OCI-LY7 (cell line): ENCODE measurements at regions not wholly inside any gene's neighbourhood (a gene's known extent, or its start where the extent isn't known, plus 50 kb on each side); places are given as distances from the start of the nearest gene placed in this dataset.

Source experiments
- BruUV-seq: library from RNA; stranded (reverse); fragments of 400-500 nt; replicated peaks from 2 replicates; lab custom pipeline; 2021; lab: Mats Ljungman, UMichigan
- CTCF ChIA-PET: fragments of 300-600 bp; sonication (Branson Sonifier 250); formaldehyde crosslinking; loops from one replicate; lab custom pipeline; 2022; ENCODE audit warnings: antibody characterized with exemption; ENCODE audit not compliant: unreplicated experiment; lab: Charles Lee
- POLR2A ChIA-PET: fragments of 300-600 bp; sonication (Branson Sonifier 250); formaldehyde crosslinking; loops from one replicate; lab custom pipeline; 2022; ENCODE audit warnings: antibody characterized with exemption; lab: Charles Lee
- DNase-seq: peaks from one replicate; pipeline ENCODE4 v3.0.0-alpha.2; 2015; ENCODE audit warnings: low spot score
- H2AFZ ChIP-seq: fragments of 200-600 bp; sonication (generic), shearing (Covaris generic); 2 replicates; pipeline ENCODE4 v1.6.1; 2014; ENCODE audit warnings: mild to moderate bottlenecking, antibody characterized with exemption, low read length, moderate library complexity
- H3K27ac ChIP-seq: fragments of 200-600 bp; sonication (generic); 2 replicates; pipeline ENCODE4 v1.5.1; 2014; ENCODE audit warnings: mixed run types, low read depth, mild to moderate bottlenecking, moderate library complexity, low read length, inconsistent platforms; ENCODE audit not compliant: poor library complexity, severe bottlenecking
- H3K36me3 ChIP-seq: fragments of 200-600 bp; sonication (generic); 2 replicates; pipeline ENCODE4 v1.6.1; 2014; ENCODE audit warnings: mild to moderate bottlenecking, antibody characterized with exemption, low read length, moderate library complexity, mixed read lengths; ENCODE audit not compliant: insufficient read depth
- H3K4me1 ChIP-seq: fragments of 200-600 bp; sonication (generic); 2 replicates; pipeline ENCODE4 v1.5.1; 2014; ENCODE audit warnings: mild to moderate bottlenecking, low read length; ENCODE audit not compliant: insufficient read depth, poor library complexity, severe bottlenecking
- H3K4me2 ChIP-seq: fragments of 200-600 bp; sonication (generic); 2 replicates; pipeline ENCODE4 v1.6.1; 2014; ENCODE audit warnings: mild to moderate bottlenecking, low read length
- H3K4me3 ChIP-seq: fragments of 200-600 bp; sonication (generic); 2 replicates; pipeline ENCODE4 v1.5.1; 2014; ENCODE audit warnings: mild to moderate bottlenecking, low read depth, low read length; ENCODE audit not compliant: poor library complexity, severe bottlenecking
- H3K79me2 ChIP-seq: fragments of 200-600 bp; sonication (generic); 2 replicates; pipeline ENCODE4 v1.6.1; 2016; ENCODE audit warnings: low read depth, mild to moderate bottlenecking, low read length, moderate library complexity, mixed read lengths; ENCODE audit not compliant: insufficient read depth
- H3K9me2 ChIP-seq: fragments of 200-600 bp; sonication (generic); 2 replicates; pipeline ENCODE4 v1.6.1; 2016; ENCODE audit warnings: mild to moderate bottlenecking, low read length, mixed read lengths; ENCODE audit not compliant: insufficient read depth
- H3K9me3 ChIP-seq: fragments of 200-600 bp; sonication (generic); 2 replicates; pipeline ENCODE4 v1.6.1; 2014; ENCODE audit warnings: mild to moderate bottlenecking, mixed run types, low read length, mixed read lengths
- H4K20me1 ChIP-seq: fragments of 200-600 bp; sonication (generic); 2 replicates; pipeline ENCODE4 v1.6.1; 2014; ENCODE audit warnings: mild to moderate bottlenecking, antibody characterized with exemption, low read length, moderate library complexity, mixed read lengths; ENCODE audit not compliant: insufficient read depth
- EZH2phosphoT487 ChIP-seq: fragments of 200-600 bp; sonication (generic); IDR thresholded peaks from 2 replicates; pipeline ENCODE4 v1.6.1; 2018; ENCODE audit warnings: low read depth, borderline replicate concordance, mild to moderate bottlenecking, mixed run types, antibody characterized with exemption, low read length, moderate library complexity, mixed read lengths
- intact Hi-C: fragments of 100-400 bp; cut with micrococcal nuclease; formaldehyde crosslinking; loops from one replicate; pipeline ENCODE4 v1.10.0; 2022; ENCODE audit not compliant: unreplicated experiment
- TF ChIP-seq, protein P1 (sequence below): fragments of 200-600 bp; sonication (generic); conservative IDR thresholded peaks from 2 replicates; pipeline ENCODE4 v1.5.1; 2014; ENCODE audit warnings: mild to moderate bottlenecking, antibody characterized with exemption, low read length, moderate library complexity, mixed read lengths

GRCh38 chr5:149434162-149435014 lies 55.3 kb upstream of the IL17B start:
- peak; percentile 63 for DNase-seq
- POLR2A ChIA-PET, result interaction anchor here (1.7 kb wide), 1 partner anchor 40 kb away, joined by 6 read pairs; no protein-coding TSS in a partner anchor
- Histone ChIP-seq H2AFZ (no peak overlapping the region), H3K9me2 (no peaks in the 10 kb centered on the region), H3K27ac (no peak overlapping the region), H3K79me2 (no peaks in the 10 kb centered on the region), H3K36me3 (no peaks in the 10 kb centered on the region), H3K9me3 (no peaks in the 10 kb centered on the region), H4K20me1 (no peaks in the 10 kb centered on the region), H3K4me2 (no peak overlapping the region), H3K4me1 (peaks cover 26% of the 10 kb centered on the region), H3K4me3 (no peak overlapping the region)
- TF ChIP-seq, protein P1, sequence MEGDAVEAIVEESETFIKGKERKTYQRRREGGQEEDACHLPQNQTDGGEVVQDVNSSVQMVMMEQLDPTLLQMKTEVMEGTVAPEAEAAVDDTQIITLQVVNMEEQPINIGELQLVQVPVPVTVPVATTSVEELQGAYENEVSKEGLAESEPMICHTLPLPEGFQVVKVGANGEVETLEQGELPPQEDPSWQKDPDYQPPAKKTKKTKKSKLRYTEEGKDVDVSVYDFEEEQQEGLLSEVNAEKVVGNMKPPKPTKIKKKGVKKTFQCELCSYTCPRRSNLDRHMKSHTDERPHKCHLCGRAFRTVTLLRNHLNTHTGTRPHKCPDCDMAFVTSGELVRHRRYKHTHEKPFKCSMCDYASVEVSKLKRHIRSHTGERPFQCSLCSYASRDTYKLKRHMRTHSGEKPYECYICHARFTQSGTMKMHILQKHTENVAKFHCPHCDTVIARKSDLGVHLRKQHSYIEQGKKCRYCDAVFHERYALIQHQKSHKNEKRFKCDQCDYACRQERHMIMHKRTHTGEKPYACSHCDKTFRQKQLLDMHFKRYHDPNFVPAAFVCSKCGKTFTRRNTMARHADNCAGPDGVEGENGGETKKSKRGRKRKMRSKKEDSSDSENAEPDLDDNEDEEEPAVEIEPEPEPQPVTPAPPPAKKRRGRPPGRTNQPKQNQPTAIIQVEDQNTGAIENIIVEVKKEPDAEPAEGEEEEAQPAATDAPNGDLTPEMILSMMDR, result peak; percentile 91
- TF ChIP-seq EZH2phosphoT487, result no peak
- BruUV-seq, result no TSS peak
- intact Hi-C loops, result loop anchor here (2.0 kb wide), 3 partner anchors 52 to 130 kb away; no protein-coding TSS in a partner anchor
- CTCF ChIA-PET, result interaction anchor here (0.5 to 1.3 kb wide), 2 partner anchors 12 kb away, joined by 3 to 4 read pairs; no protein-coding TSS in a partner anchor

- H3K9me3 ChIP-seq, result no peaks in the 10 kb centered on the region
- peaks cover 26% of the 10 kb centered on the region for H3K4me1 ChIP-seq
- H3K4me3 ChIP-seq, result no peak overlapping the region
- H3K79me2 ChIP-seq, result no peaks in the 10 kb centered on the region
- H3K4me2 ChIP-seq, result no peak overlapping the region
- no peak for TF ChIP-seq EZH2phosphoT487
- TF ChIP-seq, protein P1, result no peak
- intact Hi-C loops, result loop anchor here (2.0 kb wide), 3 partner anchors 51 to 131 kb away; no protein-coding TSS in a partner anchor
- BruUV-seq, result no TSS peak
- H3K27ac ChIP-seq, result peak overlapping the region; percentile 20
- peak; percentile 22 for DNase-seq
- CTCF ChIA-PET, result no interaction called here
- H3K36me3 ChIP-seq, result no peaks in the 10 kb centered on the region
- H3K9me2 ChIP-seq, result no peaks in the 10 kb centered on the region
- H2AFZ ChIP-seq, result 0 out of 2 replicates have a peak overlapping the region, but pooled peaks have one; percentile 29
- H4K20me1 ChIP-seq, result no peaks in the 10 kb centered on the region
- POLR2A ChIA-PET, result no interaction called here
Measured at GRCh38 chr5:149433524-149434131, 54.5 kb upstream of the IL17B start.
